GM21515 (cell line): ENCODE measurements at regions not wholly inside any gene's neighbourhood (a gene's known extent, or its start where the extent isn't known, plus 50 kb on each side); places are given as distances from the start of the nearest gene placed in this dataset.

ENCODE experiments used
- ATAC-seq: cut with Tn5 transposase; IDR thresholded peaks from one replicate; pipeline ENCODE4 v1.9.1; 2021; ENCODE audit not compliant: unreplicated experiment

DNA sequence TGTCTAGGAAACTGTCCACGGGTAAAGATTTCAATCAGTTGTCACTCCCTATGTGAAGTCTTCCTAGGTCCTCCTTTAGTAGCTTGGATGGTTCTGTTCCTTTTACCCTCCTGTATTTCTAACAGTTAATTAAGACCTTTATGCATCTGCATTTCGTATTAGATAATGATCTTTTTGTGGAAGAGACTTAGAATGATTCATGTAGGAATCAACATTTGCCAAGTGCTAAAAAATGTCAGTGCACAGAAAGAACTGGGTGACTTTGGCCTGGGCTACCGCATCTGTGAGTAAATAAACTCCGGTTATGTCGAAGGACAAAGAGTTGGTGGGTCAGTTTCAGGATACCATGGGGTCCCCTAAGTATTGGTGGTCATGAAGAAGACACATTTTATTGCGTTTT lies 918.0 kb downstream of the TFAP2A start:
- ATAC-seq: no peak

GRCh38 chr6:9494864-9495263 lies 920.0 kb downstream of the TFAP2A start:
- no peak for ATAC-seq

GRCh38 chr6:9492790-9493189 lies 922.1 kb downstream of the TFAP2A start:
- ATAC-seq: no peak

DNA sequence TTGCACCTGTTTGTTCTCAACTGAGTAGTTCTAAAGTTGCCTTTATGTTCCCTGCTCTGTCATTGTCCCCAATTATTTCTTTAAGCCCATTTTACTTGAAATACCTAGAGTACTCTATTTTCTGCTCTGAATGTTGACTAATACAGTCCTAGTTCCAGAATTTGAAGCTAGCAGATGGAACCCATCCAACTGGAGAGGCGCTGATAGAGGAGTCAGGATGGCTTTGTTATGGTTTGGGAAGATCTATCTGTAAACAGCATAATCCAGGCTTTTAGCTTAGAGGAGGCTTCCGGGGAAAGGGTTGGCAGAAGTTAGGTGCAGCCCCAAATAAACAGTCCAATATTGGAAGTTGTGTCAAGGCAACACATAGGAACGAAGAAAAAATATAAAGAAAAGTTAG lies 927.7 kb downstream of the TFAP2A start:
- no peak for ATAC-seq

DNA sequence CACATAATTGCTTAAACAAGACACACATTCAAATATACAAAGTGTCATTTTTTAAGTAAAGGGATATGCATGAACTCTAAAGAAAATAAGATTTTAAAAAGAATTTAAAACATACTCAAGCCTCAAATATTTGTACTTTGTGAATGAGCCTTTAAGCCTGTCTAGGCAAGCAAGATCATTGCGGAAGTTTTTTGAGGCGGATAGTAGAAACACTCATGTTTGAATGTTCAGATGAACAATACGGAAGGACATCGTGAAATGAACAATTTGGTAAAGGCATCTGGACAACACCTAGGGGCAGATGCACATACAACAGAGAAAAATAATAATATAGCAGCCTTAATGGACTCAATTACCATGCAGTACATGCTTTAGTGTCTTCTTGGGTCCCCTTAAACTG lies 928.9 kb downstream of the TFAP2A start:
- no peak for ATAC-seq

- no peak for ATAC-seq
Measured at GRCh38 chr6:9484686-9485085, 930.2 kb downstream of the TFAP2A start.

DNA sequence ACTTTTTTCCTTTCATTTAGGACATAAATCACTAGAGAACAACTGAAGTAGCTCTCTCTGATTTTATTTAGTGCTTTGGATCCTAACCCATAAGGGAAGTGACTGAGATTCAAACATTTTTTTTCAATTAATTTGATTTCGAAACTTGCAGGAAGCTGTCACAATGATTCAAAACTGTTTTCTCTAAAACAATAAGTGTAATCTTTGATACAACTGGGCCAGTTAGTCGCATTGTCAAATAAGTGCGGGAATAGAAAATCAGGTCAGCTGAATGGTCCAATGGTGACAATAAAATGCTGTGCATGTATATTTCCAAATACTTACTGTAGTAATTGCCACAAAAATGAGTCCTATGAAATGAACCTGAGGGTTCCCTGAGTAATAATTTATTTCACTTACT lies 930.8 kb downstream of the TFAP2A start:
- no peak for ATAC-seq

DNA sequence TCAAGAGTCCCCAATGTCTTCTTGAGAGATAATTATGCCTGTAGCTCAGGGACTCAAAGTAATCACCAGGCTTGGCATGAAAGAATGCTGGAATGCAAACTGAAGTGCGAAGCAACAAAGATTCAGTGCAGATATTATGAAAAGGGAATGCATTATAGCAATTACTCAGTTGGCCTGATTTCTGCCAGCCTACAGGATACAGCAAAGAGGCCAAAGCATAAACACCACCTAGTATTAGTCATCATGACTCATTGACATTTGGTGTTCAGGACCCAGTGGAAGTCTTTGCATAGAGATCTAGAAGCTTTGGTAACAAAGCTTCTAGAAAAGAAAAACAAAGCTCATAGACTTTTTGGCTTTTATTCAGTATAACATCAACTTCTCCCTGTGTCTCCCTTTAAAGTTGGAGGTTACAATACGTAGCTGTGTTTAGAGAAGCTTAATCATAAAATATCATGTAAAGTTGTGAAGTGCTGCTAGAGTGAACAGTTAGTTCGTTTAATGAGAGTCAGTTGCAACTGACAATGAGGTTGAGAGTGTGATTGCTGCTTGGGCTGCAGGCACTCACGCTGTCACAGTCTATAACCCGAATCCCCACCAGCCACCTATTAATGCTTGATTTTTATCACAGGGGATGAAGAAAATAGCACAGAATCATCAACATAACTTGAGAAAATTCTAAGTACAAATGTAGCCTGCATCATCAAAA lies 932.7 kb downstream of the TFAP2A start:
- no peak for ATAC-seq

- ATAC-seq: no peak
Measured at GRCh38 chr6:9481292-9482029, 933.4 kb downstream of the TFAP2A start.

DNA sequence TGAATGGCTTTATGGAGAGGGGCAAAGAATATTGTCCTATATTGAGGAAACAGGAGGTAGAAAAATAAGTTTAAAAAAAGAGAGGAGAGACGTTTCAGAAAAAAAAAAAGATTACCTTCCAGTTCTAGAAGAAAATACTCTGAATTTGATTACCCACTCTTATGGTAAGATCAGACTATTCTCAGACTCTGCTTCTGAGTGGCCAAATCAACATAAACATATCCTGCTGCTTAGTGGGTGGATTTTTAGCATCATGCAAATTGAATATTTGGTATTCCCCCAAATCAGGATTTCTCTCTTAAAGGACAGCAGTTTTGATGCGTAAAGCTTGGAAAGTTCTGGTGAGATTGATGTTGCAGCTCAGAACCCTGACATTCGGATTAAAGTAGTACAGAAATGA lies 946.6 kb downstream of the TFAP2A start:
- no peak for ATAC-seq

- ATAC-seq: no peak
Measured at GRCh38 chr6:9467741-9468140, 947.1 kb downstream of the TFAP2A start.

GRCh38 chr6:9464583-9464982 lies 950.3 kb downstream of the TFAP2A start:
- no peak for ATAC-seq

- ATAC-seq: no peak
Measured at GRCh38 chr6:9463311-9463710, 951.6 kb downstream of the TFAP2A start.

DNA sequence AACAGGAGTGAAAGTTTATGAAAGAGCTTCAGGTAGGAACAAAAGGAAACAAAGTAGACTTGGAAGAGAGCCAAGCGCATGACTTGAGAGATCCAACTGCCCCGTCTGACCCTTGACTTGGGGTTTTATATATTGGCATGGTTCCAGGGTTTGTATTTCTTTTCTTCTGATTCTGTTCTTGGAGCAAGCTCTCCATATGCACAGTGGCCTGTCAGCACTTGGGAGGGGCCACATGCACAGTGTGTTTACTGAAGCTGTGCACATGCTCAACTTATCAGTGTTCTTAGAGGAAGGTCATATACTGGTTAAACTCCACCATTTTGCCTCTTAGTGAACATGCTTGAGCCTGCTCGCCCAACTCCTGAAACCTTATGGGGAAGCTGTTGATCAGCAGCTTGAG lies 953.7 kb downstream of the TFAP2A start:
- no peak for ATAC-seq

GRCh38 chr6:9458424-9458823 lies 956.5 kb downstream of the TFAP2A start:
- ATAC-seq: no peak

GRCh38 chr6:9455864-9456658 lies 958.8 kb downstream of the TFAP2A start:
- no peak for ATAC-seq

GRCh38 chr6:9439621-9440330 lies 975.1 kb downstream of the TFAP2A start:
- ATAC-seq: no peak

DNA sequence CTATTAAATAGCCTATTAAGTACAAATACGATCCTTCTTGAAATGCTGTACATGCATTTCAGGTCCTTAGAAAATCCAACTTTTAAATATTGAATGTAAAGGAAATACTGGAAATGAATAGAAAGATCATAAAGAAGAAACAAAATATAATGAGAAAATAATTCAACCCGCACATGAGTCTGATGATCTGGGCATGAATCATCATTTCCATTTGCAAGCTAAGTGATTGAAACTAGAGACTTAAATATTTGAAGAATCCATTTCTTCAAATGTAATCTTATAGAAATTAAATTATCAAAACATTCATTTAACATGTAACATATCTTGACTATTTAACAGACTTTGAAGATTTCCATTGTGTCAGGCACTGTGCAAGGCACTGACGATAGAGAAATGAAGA lies 977.0 kb downstream of the TFAP2A start:
- ATAC-seq: no peak

GRCh38 chr6:9435281-9435680 lies 979.6 kb downstream of the TFAP2A start:
- ATAC-seq: no peak

- no peak for ATAC-seq
Measured at GRCh38 chr6:9431945-9432344, 982.9 kb downstream of the TFAP2A start.

GRCh38 chr6:9428421-9429172 lies 986.3 kb downstream of the TFAP2A start:
- no peak for ATAC-seq
